Right lobe of liver (tissue), 4 donors: ENCODE measurements at regions not wholly inside any gene's neighbourhood (a gene's known extent, or its start where the extent isn't known, plus 50 kb on each side); places are given as distances from the start of the nearest gene placed in this dataset.

Experiments used
- POLR2A ChIP-seq: fragments of 450-650 bp; IDR thresholded peaks from one replicate; pipeline ENCODE4 v1.6.1; 2017; ENCODE audit warnings: antibody characterized with exemption, mild to moderate bottlenecking
- TF ChIP-seq, protein P1 (sequence below), 4 donors: fragments of 200-600 bp in 3 of 4; fragments of 450-650 bp in 1 of 4; IDR thresholded peaks; one replicate each; pipeline versions ENCODE4 v1.5.1 to v1.8.0; 2016 to 2022; ENCODE audit warnings: antibody characterized with exemption in 4 of 4, mild to moderate bottlenecking in 2 of 4
- donor health status: DM: no; HTN: no; CAD: no.
- donor health status: DM: no; HTN: no; CAD: no.
- donor health status: DM: no; HTN: yes; CAD: no.

DNA sequence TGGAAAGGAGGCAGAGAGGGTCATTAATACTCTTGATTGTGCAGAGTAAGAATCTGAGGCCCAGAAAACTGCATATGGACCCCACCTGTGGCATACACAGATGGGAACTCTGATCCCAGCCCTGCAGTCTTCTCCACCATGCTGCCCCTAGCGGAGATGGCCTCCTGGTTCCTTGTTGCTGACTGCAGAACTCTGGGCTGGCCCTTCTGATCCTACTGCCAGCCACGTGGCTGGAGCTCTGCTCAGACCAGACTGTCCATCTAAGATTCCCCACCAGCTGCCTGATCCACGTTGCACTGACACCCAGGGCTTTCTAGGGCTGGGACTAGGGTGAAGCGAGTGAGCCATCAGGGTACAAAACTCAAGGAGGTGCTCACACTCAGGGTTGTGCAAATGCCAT, 245.7 kb upstream of the NR4A3 start:
- TF ChIP-seq, protein P1, sequence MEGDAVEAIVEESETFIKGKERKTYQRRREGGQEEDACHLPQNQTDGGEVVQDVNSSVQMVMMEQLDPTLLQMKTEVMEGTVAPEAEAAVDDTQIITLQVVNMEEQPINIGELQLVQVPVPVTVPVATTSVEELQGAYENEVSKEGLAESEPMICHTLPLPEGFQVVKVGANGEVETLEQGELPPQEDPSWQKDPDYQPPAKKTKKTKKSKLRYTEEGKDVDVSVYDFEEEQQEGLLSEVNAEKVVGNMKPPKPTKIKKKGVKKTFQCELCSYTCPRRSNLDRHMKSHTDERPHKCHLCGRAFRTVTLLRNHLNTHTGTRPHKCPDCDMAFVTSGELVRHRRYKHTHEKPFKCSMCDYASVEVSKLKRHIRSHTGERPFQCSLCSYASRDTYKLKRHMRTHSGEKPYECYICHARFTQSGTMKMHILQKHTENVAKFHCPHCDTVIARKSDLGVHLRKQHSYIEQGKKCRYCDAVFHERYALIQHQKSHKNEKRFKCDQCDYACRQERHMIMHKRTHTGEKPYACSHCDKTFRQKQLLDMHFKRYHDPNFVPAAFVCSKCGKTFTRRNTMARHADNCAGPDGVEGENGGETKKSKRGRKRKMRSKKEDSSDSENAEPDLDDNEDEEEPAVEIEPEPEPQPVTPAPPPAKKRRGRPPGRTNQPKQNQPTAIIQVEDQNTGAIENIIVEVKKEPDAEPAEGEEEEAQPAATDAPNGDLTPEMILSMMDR (IDR thresholded peaks at IDR 0.05), result no peak
- no peak for TF ChIP-seq POLR2A
